ENCODE measurements at regions not wholly inside any gene's neighbourhood (a gene's known extent, or its start where the extent isn't known, plus 50 kb on each side); places are given as distances from the start of the nearest gene placed in this dataset.

DNA sequence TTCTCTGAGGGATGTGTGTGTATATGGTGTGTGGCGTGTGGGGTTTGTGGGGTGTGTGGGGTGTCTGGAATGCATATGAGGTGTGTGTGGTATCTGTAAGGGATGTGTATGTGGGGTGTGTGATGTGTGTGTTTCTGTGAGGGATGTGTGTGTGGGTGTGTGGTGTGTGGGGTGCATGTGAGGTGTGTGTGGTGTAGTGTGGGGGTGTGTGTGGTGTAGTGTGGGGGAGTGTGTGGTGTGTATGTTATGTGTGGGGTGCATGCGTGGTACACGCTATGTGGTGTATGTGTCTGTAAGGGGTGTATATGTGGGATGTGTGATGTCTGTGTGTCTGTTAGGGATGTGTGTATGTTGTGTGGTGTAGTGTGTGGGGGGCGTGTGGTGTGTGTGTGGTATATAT lies 300.0 kb downstream of the FGF9 start:
- no peak overlapping the region for H3K4me3 ChIP-seq (ENCODE audit: low read depth, low read length)
- no peak for DNase-seq (ENCODE audit: low read depth)
- TF ChIP-seq MYC (IDR thresholded peaks at IDR 0.05; ENCODE audit: low read depth, low read length) (no peak), POLR2A (IDR thresholded peaks at IDR 0.05; ENCODE audit: extremely low read depth, insufficient read length) (no peak)
- TF ChIP-seq, protein P1, sequence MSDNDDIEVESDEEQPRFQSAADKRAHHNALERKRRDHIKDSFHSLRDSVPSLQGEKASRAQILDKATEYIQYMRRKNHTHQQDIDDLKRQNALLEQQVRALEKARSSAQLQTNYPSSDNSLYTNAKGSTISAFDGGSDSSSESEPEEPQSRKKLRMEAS (IDR thresholded peaks at IDR 0.05; ENCODE audit: low read depth, low read length) = no peak
- TF ChIP-seq, protein P2, sequence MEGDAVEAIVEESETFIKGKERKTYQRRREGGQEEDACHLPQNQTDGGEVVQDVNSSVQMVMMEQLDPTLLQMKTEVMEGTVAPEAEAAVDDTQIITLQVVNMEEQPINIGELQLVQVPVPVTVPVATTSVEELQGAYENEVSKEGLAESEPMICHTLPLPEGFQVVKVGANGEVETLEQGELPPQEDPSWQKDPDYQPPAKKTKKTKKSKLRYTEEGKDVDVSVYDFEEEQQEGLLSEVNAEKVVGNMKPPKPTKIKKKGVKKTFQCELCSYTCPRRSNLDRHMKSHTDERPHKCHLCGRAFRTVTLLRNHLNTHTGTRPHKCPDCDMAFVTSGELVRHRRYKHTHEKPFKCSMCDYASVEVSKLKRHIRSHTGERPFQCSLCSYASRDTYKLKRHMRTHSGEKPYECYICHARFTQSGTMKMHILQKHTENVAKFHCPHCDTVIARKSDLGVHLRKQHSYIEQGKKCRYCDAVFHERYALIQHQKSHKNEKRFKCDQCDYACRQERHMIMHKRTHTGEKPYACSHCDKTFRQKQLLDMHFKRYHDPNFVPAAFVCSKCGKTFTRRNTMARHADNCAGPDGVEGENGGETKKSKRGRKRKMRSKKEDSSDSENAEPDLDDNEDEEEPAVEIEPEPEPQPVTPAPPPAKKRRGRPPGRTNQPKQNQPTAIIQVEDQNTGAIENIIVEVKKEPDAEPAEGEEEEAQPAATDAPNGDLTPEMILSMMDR (IDR thresholded peaks at IDR 0.05; ENCODE audit: low read depth, low read length) = no peak

DNA sequence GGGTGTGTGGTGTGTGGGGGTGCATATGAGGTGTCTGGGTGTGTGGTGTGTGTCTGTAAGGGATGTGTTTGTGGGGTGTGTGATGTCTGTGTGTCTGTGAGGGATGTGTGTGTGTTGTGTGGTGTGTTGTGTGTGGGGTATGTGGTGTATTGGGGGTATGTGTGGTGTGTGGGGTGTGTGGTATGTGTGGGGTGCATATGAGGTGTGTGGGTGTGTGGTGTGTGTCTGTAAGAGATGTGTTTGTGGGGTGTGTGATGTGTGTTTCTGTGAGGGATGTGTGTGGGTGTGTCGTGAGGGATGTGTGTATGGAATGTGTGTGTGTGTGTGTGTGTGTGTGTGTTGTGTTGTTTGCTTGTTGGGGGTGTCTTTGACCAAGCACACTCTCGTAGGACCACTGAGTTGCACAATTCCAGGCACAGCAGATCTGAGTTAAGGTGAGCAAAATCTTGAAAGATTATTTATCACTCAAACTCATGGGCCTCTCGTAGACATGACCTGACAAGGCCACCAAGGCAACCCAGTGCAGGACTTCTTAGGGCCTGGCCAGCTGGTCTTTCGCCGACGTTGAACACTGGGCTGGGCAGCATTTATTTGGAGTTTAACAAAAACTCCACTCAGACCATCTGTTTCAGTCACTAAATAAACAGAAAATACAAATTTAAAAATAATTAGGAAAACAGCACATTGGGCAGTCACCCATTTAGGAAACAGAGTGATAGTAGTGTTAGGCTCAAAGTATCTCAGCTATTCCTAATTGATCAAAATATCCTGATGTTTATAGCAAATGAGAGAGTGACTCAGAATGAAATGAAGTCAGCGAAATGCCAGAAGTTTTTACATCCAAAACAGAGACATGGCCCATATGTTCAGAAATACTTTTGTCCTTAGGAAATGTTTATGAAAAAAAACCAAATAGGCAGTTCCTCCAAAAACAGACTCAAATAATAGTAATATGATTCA lies 301.1 kb downstream of the FGF9 start:
- no peak for DNase-seq (ENCODE audit: low read depth)
- TF ChIP-seq, protein P2 (IDR thresholded peaks at IDR 0.05; ENCODE audit: low read depth, low read length) = no peak
- TF ChIP-seq MYC (IDR thresholded peaks at IDR 0.05; ENCODE audit: low read depth, low read length) (no peak), POLR2A (IDR thresholded peaks at IDR 0.05; ENCODE audit: extremely low read depth, insufficient read length) (no peak)
- TF ChIP-seq, protein P1 (IDR thresholded peaks at IDR 0.05; ENCODE audit: low read depth, low read length) = no peak

DNA sequence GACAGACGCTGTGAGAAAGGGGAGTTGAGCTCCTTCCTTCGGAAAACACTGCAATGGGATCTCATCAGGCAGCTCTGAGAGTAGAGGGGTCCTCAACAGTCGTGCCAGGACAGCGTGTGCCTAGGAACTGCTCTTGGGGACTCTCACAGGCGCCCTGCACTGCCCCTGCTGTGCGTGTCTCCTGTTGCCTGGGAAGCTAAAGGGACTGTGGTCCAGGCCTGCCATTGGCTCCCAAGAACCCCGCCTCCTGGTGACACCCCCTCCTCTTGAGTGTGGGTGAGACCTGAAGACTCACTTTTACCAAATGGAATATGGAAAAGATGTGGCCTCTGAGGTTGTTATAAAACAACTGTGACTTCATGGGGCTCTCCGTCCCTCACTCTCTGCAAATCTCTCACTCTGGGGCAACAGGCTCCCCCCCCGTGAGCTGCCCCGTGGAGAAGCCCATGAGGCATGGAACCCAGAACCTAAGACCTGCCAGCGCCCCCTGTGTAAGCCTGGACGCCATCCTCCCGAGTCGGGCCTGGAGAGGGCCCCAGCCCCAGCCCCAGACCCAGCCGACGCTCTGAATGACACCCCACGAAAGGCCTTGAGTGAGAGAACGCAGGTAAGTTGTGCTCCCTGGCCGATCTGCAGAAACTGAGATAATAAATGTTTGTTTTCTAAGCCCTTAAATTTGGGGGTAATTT lies 302.7 kb downstream of the FGF9 start:
- no peak overlapping the region for H3K4me3 ChIP-seq (ENCODE audit: low read depth, low read length)
- TF ChIP-seq MYC (IDR thresholded peaks at IDR 0.05; ENCODE audit: low read depth, low read length) = no peak
- TF ChIP-seq, protein P1 (IDR thresholded peaks at IDR 0.05; ENCODE audit: low read depth, low read length) = no peak
- TF ChIP-seq, protein P2 (IDR thresholded peaks at IDR 0.05; ENCODE audit: low read depth, low read length) = no peak
- no peak for TF ChIP-seq POLR2A (IDR thresholded peaks at IDR 0.05; ENCODE audit: extremely low read depth, insufficient read length)
- no peak for DNase-seq (ENCODE audit: low read depth)

More for the DNA sequence above, 301.1 kb downstream of the FGF9 start:
- H3K4me3 ChIP-seq (ENCODE audit: low read depth, low read length) = no peak overlapping the region

DNA sequence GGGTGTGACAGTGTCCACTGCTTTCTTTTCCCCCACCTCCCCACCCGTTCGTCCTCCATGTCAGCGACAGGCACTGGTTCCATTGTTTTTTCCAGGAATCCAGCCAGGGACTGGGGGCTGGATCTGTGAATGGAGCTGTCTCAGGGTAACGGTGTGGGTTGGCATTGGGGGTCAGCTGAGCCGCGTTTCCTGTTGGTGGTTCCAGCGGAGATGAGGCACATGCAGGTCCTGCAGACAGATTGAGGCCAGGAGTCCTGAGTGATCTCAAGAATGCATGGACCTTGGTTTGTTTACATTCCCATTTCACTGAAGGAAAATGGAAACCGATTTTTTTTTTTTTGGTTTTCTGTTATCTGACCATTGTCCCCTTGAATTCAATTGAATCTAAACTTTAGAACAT lies 303.9 kb downstream of the FGF9 start:
- DNase-seq (ENCODE audit: low read depth) = no peak
- H3K4me3 ChIP-seq (ENCODE audit: low read depth, low read length) = no peak overlapping the region
- TF ChIP-seq, protein P2 (IDR thresholded peaks at IDR 0.05; ENCODE audit: low read depth, low read length) = no peak
- TF ChIP-seq, protein P1 (IDR thresholded peaks at IDR 0.05; ENCODE audit: low read depth, low read length) = no peak
- TF ChIP-seq POLR2A (IDR thresholded peaks at IDR 0.05; ENCODE audit: extremely low read depth, insufficient read length) (no peak), MYC (IDR thresholded peaks at IDR 0.05; ENCODE audit: low read depth, low read length) (no peak)

DNA sequence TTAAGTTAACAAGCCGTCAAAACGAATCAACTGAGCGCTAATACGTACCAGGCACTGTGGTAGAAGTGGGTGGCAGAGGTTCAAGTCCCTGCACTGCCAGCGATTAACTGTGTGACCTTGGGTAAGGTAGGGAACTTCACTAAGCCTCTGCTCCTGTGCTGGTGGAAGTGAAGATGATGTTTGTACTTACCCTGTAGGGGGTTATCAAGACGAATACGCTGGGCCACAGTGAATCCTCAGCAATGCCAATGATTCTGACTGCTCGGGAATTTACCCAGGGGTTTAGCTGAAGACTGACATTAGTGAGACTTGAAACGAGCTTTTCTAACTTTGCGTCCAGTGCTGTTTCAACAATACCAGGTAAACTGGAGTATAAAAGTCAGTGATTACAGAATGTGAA lies 305.3 kb downstream of the FGF9 start:
- H3K4me3 ChIP-seq (ENCODE audit: low read depth, low read length) = no peak overlapping the region
- DNase-seq (ENCODE audit: low read depth) = no peak
- no peak for TF ChIP-seq MYC (IDR thresholded peaks at IDR 0.05; ENCODE audit: low read depth, low read length)
- no peak for TF ChIP-seq POLR2A (IDR thresholded peaks at IDR 0.05; ENCODE audit: extremely low read depth, insufficient read length)
- TF ChIP-seq, protein P2 (IDR thresholded peaks at IDR 0.05; ENCODE audit: low read depth, low read length) = no peak
- TF ChIP-seq, protein P1 (IDR thresholded peaks at IDR 0.05; ENCODE audit: low read depth, low read length) = no peak
